ENCODE measurements at regions not wholly inside any gene's neighbourhood (a gene's known extent, or its start where the extent isn't known, plus 50 kb on each side); places are given as distances from the start of the nearest gene placed in this dataset.

DNA sequence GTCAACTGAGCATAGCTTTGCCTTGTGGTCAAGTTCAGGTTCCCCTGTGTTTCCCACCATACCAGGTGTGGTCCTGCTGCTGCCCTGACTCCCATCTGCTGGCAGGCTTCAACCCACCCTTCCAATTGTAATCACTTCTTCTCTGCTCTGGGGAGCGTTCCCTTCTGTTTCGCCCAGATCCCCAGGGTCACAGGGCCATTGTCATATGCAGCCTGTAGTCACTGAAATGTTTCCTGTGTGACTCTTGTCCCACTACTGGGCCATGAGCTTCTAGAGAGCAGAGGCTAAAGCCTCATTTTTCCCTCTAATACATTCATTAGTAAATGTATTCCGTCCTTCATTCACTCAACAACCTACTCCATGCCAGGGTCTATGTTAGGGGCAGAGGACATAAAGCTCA lies 75.0 kb upstream of the LAPTM4A start:
- TF ChIP-seq KAT7 (CRISPR knock-in tag; IDR thresholded peaks at IDR 0.05; ENCODE audit: borderline replicate concordance) = no peak
- TF ChIP-seq JUN (CRISPR knock-in tag; IDR thresholded peaks at IDR 0.05) = no peak
